Ovary (tissue), 7 donors: ENCODE measurements at regions not wholly inside any gene's neighbourhood (a gene's known extent, or its start where the extent isn't known, plus 50 kb on each side); places are given as distances from the start of the nearest gene placed in this dataset.

Source experiments
- DNase-seq, 5 donors: peaks; one replicate each; pipeline ENCODE4 v3.0.0-alpha.2; 2019 to 2020
- H3K27ac ChIP-seq, 2 donors: fragments of 200-600 bp; one replicate each; pipeline versions ENCODE4 v1.5.1 to v1.8.0; 2019 to 2022
- H3K27me3 ChIP-seq: fragments of 200-600 bp; one replicate; pipeline ENCODE4 v1.8.0; 2022
- H3K36me3 ChIP-seq: fragments of 200-600 bp; sonication (generic); one replicate; pipeline ENCODE4 v1.5.1; 2019
- H3K4me1 ChIP-seq: one replicate; pipeline ENCODE4 v1.8.1; 2013; ENCODE audit warnings: mild to moderate bottlenecking, moderate library complexity; ENCODE audit not compliant: insufficient read depth
- H3K4me3 ChIP-seq: fragments of 200-600 bp; sonication (generic); one replicate; pipeline ENCODE4 v1.5.1; 2017
- H3K9me3 ChIP-seq, 2 donors: fragments of 200-600 bp in 1 of 2; sonication (generic) in 1 of 2; one replicate each; pipeline versions ENCODE4 v1.5.1 to v1.8.1; 2013 to 2019; ENCODE audit warnings: mild to moderate bottlenecking in 1 of 2, moderate library complexity in 1 of 2
- CTCF ChIP-seq, 3 donors: fragments of 450-650 bp in 2 of 3; fragments of 200-600 bp in 1 of 3; IDR thresholded peaks; one replicate each; pipeline versions ENCODE4 v1.5.1 to v1.8.0; 2016 to 2022; ENCODE audit warnings: antibody characterized with exemption in 3 of 3, mild to moderate bottlenecking in 1 of 3
- EP300 ChIP-seq: sonication (generic); formaldehyde crosslinking; IDR thresholded peaks from one replicate; pipeline ENCODE4 v1.6.1; 2017; ENCODE audit warnings: antibody characterized with exemption
- POLR2A ChIP-seq: fragments of 450-650 bp; IDR thresholded peaks from one replicate; pipeline ENCODE4 v1.6.1; 2017; ENCODE audit warnings: antibody characterized with exemption, mild to moderate bottlenecking, moderate library complexity
- WGBS, 3 donors: extraction: QIAGEN DNeasy Blood & Tissue Kit in 1 of 3; methylation state at CpG; one replicate each; pipeline versions ENCODE4 v1.1.5 to v1.1.7; 2013 to 2017; 5-methylcytosine and 5-hydroxymethylcytosine counted together
- intact Hi-C, 4 donors: fragments of 100-400 bp; cut with DNase I; formaldehyde crosslinking; loops; one replicate each; pipeline versions ENCODE4 v1.11.0 to v1.15.1; 2022 to 2023
- donor health status: DM: no; HTN: no; CAD: no; lungs with moderate emphysema.
- donor health status: DM: no; HTN: no; CAD: no.
- donor health status: Bipolar disorder and iron deficiency.
- donor health status: DM: no; HTN: no; CAD: no.
- donor health status: DM: yes; HTN: yes; CAD: no.

- TF ChIP-seq EP300 (no peak), CTCF (IDR thresholded peaks at IDR 0.05) (no peak), POLR2A (no peak)
- Histone ChIP-seq H3K36me3 (no peaks in the 10 kb centered on the region), H3K4me1 (no peaks in the 10 kb centered on the region), H3K27me3 (no peaks in the 10 kb centered on the region), H3K27ac (no peak overlapping the region), H3K9me3 (no peaks in the 10 kb centered on the region), H3K4me3 (no peak overlapping the region)
- WGBS, 3 donors: 69 to 75% (median 71%) methylated on average over 7 of the region's 7 CpGs
- no peak for DNase-seq
- intact Hi-C loops: no loop called here
These were observed 89.4 kb downstream of the SEC16B start for GRCh38 chr1:177880339-177880891.

- TF ChIP-seq EP300 (no peak), CTCF (IDR thresholded peaks at IDR 0.05) (no peak), POLR2A (no peak)
- H3K27me3 ChIP-seq: no peaks in the 10 kb centered on the region
- H3K27ac ChIP-seq: no peak overlapping the region
- WGBS, 3 donors: 89 to 94% (median 90%) methylated on average over 2 of the region's 2 CpGs
- no peaks in the 10 kb centered on the region for H3K4me1 ChIP-seq
- DNase-seq: no peak
- H3K36me3 ChIP-seq: no peaks in the 10 kb centered on the region
- intact Hi-C loops: no loop called here
- H3K9me3 ChIP-seq: no peaks in the 10 kb centered on the region
- no peak overlapping the region for H3K4me3 ChIP-seq
These were observed 92.8 kb downstream of the SEC16B start for GRCh38 chr1:177877086-177877485.

- Histone ChIP-seq H3K27me3 (no peaks in the 10 kb centered on the region), H3K4me1 (no peaks in the 10 kb centered on the region), H3K36me3 (no peaks in the 10 kb centered on the region), H3K27ac (no peak overlapping the region), H3K9me3 (no peaks in the 10 kb centered on the region), H3K4me3 (no peak overlapping the region)
- 8 to 14% (median 9%) methylated on average over 5 of the region's 5 CpGs for WGBS, 3 donors
- no peak for DNase-seq
- intact Hi-C loops: no loop called here
- no peak for TF ChIP-seq EP300
- no peak for TF ChIP-seq CTCF (IDR thresholded peaks at IDR 0.05)
- no peak for TF ChIP-seq POLR2A
These were observed 96.6 kb downstream of the SEC16B start for GRCh38 chr1:177873238-177873637.

GRCh38 chr1:177872308-177872900 is 97.5 kb downstream of the SEC16B start:
- Histone ChIP-seq H3K36me3 (no peaks in the 10 kb centered on the region), H3K4me1 (no peaks in the 10 kb centered on the region), H3K9me3 (no peaks in the 10 kb centered on the region), H3K27ac (no peak overlapping the region), H3K4me3 (no peak overlapping the region), H3K27me3 (no peaks in the 10 kb centered on the region)
- intact Hi-C loops: no loop called here
- 67 to 80% (median 69%) methylated on average over 10 of the region's 10 CpGs for WGBS, 3 donors
- TF ChIP-seq POLR2A (no peak), EP300 (no peak), CTCF (IDR thresholded peaks at IDR 0.05) (no peak)
- DNase-seq: no peak
